Bronchial epithelial cell (primary cell): ENCODE measurements at regions not wholly inside any gene's neighbourhood (a gene's known extent, or its start where the extent isn't known, plus 50 kb on each side); places are given as distances from the start of the nearest gene placed in this dataset.
A peak's percentile ranks its signal among the peaks of the same experiment; 100 is the strongest.

ENCODE experiments used
- DNase-seq: peaks from one replicate; pipeline ENCODE4 v3.0.0-alpha.2; 2010; ENCODE audit warnings: low read depth
- FAIRE-seq: peaks from 2 replicates; lab custom pipeline; 2011; peaks lifted over from hg19 to GRCh38; lab: Jason Lieb, UNC
- H3K27me3 ChIP-seq: 2 replicates; pipeline ENCODE4 v1.5.1; 2011; ENCODE audit warnings: low read length; ENCODE audit not compliant: control insufficient read depth, insufficient read depth
- H3K36me3 ChIP-seq: 2 replicates; pipeline ENCODE4 v1.5.1; 2011; ENCODE audit warnings: low read length; ENCODE audit not compliant: control insufficient read depth, insufficient read depth
- H3K4me3 ChIP-seq: 2 replicates; pipeline ENCODE4 v1.5.1; 2011; ENCODE audit warnings: mild to moderate bottlenecking, low read depth, low read length, control low read depth
- TF ChIP-seq, protein P1 (sequence below): IDR thresholded peaks from 2 replicates; pipeline ENCODE4 v1.5.1; 2011; ENCODE audit warnings: mild to moderate bottlenecking, moderate library complexity, low read length, control low read depth, inconsistent platforms; ENCODE audit not compliant: insufficient read depth, severe bottlenecking

DNA sequence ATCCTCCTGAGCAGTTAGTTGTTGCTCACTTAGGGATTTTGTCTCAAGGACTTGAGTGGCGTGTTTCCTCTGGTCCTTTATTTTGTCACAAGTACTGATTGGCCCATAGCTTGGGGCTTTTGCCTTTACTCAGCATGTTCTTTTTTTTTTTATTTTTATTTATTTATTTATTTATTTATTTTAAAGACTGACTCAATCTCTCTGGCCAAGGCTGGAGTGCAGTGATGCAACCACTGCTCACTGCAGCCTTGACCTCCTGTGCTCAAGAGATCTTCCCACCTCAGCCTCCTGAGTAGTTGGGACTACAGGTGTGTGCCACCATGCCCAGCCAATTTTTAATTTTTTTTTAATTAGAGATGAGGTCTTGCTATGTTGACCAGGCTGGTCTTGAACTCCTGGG, 223.9 kb upstream of the TPM1 start:
- FAIRE-seq, result no peak
- Histone ChIP-seq H3K36me3 (no peaks in the 10 kb centered on the region), H3K4me3 (no peak overlapping the region), H3K27me3 (no peaks in the 10 kb centered on the region)
- no peak for DNase-seq
- TF ChIP-seq, protein P1, sequence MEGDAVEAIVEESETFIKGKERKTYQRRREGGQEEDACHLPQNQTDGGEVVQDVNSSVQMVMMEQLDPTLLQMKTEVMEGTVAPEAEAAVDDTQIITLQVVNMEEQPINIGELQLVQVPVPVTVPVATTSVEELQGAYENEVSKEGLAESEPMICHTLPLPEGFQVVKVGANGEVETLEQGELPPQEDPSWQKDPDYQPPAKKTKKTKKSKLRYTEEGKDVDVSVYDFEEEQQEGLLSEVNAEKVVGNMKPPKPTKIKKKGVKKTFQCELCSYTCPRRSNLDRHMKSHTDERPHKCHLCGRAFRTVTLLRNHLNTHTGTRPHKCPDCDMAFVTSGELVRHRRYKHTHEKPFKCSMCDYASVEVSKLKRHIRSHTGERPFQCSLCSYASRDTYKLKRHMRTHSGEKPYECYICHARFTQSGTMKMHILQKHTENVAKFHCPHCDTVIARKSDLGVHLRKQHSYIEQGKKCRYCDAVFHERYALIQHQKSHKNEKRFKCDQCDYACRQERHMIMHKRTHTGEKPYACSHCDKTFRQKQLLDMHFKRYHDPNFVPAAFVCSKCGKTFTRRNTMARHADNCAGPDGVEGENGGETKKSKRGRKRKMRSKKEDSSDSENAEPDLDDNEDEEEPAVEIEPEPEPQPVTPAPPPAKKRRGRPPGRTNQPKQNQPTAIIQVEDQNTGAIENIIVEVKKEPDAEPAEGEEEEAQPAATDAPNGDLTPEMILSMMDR, result no peak

DNA sequence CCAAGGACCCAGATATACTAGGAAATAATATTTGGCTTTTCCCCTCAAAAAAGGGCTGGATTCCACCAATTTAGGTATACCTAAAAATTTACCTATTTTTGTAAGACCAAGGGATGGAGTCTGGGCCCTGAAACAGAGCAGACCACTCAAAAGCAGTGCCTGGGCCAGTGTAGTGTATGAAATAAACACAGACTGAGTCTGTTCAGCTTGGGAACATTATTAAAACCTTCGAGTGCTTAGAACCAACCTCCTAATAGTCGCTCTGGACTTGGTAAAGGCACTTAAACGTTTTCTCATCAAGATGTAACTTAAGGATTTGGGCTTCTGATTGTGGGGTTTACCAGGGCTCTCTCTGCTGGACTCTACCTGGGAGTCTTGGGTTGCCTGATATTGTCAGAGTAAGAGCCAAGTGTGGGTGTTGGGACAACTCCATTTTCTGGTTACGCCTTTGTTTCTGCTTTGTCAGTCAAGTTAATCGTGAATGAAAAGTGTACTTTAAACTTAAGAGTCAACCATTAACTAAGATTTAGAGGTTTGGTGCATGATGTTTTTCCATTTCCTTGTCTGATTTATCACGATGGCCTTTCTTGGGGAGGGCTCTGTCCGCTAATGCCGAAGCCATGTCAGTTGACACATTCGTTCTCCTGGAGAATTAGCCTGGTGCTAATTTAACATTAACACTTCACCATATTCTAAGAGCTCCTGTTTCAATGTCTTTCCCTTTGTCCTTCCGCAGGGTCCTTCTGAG, 221.0 kb upstream of the TPM1 start:
- FAIRE-seq (no peak), DNase-seq (no peak)
- Histone ChIP-seq H3K27me3 (no peaks in the 10 kb centered on the region), H3K36me3 (no peaks in the 10 kb centered on the region), H3K4me3 (no peak overlapping the region)
- TF ChIP-seq, protein P1, result no peak

DNA sequence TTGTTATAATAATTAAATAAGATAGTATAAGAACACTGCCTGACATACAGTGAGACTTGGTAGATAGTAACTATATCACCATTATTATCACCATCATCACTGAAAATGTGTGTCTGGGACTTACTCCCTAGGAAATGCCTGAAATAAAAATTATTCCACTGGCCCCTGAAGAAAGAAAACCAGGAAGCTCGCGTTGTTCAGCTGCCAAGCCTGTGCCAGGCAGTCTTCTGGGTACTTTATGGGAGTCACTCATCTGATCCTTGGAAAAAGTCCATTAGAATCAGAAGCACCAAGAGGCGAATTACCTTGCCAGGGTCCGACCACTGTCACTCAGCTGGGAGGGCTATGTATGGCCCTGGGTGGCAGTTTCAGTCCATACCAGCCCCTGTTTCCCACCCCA, 220.3 kb upstream of the TPM1 start:
- no peak for FAIRE-seq
- Histone ChIP-seq H3K27me3 (no peaks in the 10 kb centered on the region), H3K36me3 (no peaks in the 10 kb centered on the region), H3K4me3 (no peak overlapping the region)
- no peak for DNase-seq
- TF ChIP-seq, protein P1, result no peak

DNA sequence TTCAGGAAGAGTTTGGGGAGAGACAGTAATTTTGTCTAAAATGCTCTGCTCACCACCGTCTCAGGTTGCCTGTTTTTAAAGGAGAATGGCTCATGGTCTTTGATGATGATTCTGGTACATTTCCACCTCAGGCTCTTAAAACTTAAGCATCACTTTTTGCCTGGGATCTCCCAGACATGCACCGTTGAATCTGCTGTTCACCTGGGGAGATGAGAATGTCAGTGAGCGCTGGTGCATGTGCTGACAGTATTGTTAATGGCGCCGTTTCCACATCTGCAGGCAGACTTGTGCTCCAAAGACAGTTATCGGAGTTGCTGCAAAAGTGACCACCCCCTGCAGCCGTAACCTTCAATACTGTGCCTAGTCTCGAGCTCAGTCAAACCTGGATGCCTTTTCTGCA, 219.0 kb upstream of the TPM1 start:
- no peak for DNase-seq
- H3K36me3 ChIP-seq, result no peaks in the 10 kb centered on the region
- no peak overlapping the region for H3K4me3 ChIP-seq
- H3K27me3 ChIP-seq, result no peaks in the 10 kb centered on the region
- TF ChIP-seq, protein P1, result no peak
- FAIRE-seq, result no peak

DNA sequence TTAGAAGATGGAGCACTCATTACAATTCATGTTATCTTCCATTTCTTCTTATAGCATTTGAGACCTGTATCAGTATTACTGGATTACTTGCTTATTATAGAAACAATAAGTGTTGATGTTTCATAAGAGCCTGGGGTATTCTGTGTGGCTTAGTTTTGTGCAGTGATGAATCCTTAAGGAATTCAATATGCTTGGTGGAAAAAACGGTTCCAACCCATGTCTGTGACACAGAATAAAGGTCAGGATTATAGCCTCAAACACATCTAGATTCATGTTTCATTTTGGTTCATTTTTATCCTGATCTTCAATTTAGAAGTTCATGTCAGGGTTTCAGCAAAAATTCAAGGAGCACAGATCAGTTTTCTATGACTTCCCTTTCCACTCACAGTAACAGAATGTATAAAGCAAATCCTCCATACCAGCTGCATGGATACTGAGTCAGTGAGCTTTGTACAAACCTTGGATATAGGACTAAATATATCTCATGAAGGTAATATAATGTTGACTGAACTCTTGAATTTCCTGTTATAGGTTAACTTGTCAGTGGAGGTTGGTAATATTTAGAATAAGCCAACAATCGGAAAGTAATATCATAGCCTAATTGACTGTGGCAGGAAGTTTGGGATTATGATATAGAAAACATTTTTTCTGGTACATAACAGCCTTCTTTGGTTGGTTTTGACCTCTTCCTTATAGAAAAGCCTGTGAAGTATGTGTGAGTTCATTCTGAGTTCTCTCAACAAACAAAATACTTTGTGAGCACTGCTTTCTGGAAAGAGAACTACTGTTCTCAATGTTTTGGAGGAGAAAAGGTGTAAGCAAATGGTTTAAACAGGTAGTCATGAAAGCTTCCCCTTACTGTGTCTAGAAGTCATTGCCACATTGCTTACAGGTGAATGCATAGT, 218.2 kb upstream of the TPM1 start:
- Histone ChIP-seq H3K4me3 (no peak overlapping the region), H3K36me3 (no peaks in the 10 kb centered on the region), H3K27me3 (no peaks in the 10 kb centered on the region)
- peak; percentile 72 for DNase-seq
- FAIRE-seq, result no peak
- TF ChIP-seq, protein P1, result no peak
